Tibial nerve (tissue), 4 donors: ENCODE measurements at regions not wholly inside any gene's neighbourhood (a gene's known extent, or its start where the extent isn't known, plus 50 kb on each side); places are given as distances from the start of the nearest gene placed in this dataset.

Experiments used
- DNase-seq, 2 donors: peaks; one replicate each; pipeline ENCODE4 v3.0.0-alpha.2; 2019; ENCODE audit warnings: low spot score in 2 of 2
- H3K27ac ChIP-seq, 4 donors: fragments of 200-600 bp; sonication (generic) in 3 of 4; one replicate each; pipeline ENCODE4 v1.5.1; 2017 to 2019; ENCODE audit warnings: mild to moderate bottlenecking in 1 of 4
- H3K27me3 ChIP-seq, 2 donors: fragments of 200-600 bp; sonication (generic) in 1 of 2; one replicate each; pipeline versions ENCODE4 v1.5.1 to v1.6.0; 2017 to 2019
- H3K36me3 ChIP-seq, 3 donors: fragments of 200-600 bp; sonication (generic); one replicate each; pipeline ENCODE4 v1.5.1; 2018 to 2019
- H3K4me1 ChIP-seq, 4 donors: fragments of 200-600 bp; sonication (generic) in 3 of 4; one replicate each; pipeline ENCODE4 v1.5.1; 2017 to 2019
- H3K4me3 ChIP-seq, 4 donors: fragments of 200-600 bp; sonication (generic) in 3 of 4; one replicate each; pipeline ENCODE4 v1.5.1; 2017 to 2019; ENCODE audit warnings: mild to moderate bottlenecking in 1 of 4, moderate library complexity in 1 of 4
- H3K9me3 ChIP-seq, 4 donors: fragments of 200-600 bp; sonication (generic) in 3 of 4; one replicate each; pipeline ENCODE4 v1.5.1; 2017 to 2019
- EP300 ChIP-seq, 2 donors: sonication (generic); formaldehyde crosslinking; IDR thresholded peaks; one replicate each; pipeline ENCODE4 v1.6.1; 2017; ENCODE audit warnings: antibody characterized with exemption in 2 of 2, mild to moderate bottlenecking in 1 of 2
- POLR2A ChIP-seq, 2 donors: fragments of 450-650 bp; IDR thresholded peaks; one replicate each; pipeline ENCODE4 v1.6.1; 2017; ENCODE audit warnings: antibody characterized with exemption in 2 of 2, mild to moderate bottlenecking in 2 of 2, moderate library complexity in 2 of 2
- WGBS, 2 donors: methylation state at CpG; one replicate each; pipeline ENCODE4 v1.1.5; 2018; 5-methylcytosine and 5-hydroxymethylcytosine counted together
- TF ChIP-seq, protein P1 (sequence below), 5 experiments: fragments of 200-600 bp in 3 of 5; fragments of 450-650 bp in 2 of 5; sonication (generic) in 3 of 5; IDR thresholded peaks; one replicate each; pipeline ENCODE4 v1.5.1; 2016 to 2019; ENCODE audit warnings: antibody characterized with exemption in 5 of 5, mild to moderate bottlenecking in 3 of 5, moderate library complexity in 2 of 5

DNA sequence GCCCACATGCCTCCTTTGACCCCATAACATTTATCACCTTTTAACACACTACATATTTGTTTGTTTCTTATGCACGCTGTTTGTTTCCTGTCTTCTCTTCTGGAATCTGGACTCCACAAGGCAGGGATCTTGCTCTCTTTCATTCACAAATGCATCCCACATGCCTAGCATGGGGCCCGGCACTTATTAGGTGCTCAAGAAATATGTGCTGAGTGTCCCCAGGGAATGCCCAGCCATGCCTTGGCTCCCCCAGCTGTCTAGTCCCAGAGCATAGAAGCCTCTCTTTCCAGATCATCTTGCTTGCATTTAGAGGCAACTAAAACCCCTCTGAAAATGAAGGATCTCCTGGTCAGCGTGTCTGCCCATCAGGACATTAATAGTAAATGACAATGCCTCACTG, 283.7 kb downstream of the CBLN1 start:
- Histone ChIP-seq H3K9me3 (no peaks in the 10 kb centered on the region), H3K27ac (no peak overlapping the region), H3K27me3 (no peaks in the 10 kb centered on the region), H3K4me1 (no peaks in the 10 kb centered on the region), H3K4me3 (no peak overlapping the region), H3K36me3 (no peaks in the 10 kb centered on the region)
- 70 to 77% methylated on average over 3 of the region's 3 CpGs for WGBS, 2 donors
- TF ChIP-seq POLR2A (IDR thresholded peaks at IDR 0.05) (no peak), EP300 (IDR thresholded peaks at IDR 0.05) (no peak)
- TF ChIP-seq, protein P1, sequence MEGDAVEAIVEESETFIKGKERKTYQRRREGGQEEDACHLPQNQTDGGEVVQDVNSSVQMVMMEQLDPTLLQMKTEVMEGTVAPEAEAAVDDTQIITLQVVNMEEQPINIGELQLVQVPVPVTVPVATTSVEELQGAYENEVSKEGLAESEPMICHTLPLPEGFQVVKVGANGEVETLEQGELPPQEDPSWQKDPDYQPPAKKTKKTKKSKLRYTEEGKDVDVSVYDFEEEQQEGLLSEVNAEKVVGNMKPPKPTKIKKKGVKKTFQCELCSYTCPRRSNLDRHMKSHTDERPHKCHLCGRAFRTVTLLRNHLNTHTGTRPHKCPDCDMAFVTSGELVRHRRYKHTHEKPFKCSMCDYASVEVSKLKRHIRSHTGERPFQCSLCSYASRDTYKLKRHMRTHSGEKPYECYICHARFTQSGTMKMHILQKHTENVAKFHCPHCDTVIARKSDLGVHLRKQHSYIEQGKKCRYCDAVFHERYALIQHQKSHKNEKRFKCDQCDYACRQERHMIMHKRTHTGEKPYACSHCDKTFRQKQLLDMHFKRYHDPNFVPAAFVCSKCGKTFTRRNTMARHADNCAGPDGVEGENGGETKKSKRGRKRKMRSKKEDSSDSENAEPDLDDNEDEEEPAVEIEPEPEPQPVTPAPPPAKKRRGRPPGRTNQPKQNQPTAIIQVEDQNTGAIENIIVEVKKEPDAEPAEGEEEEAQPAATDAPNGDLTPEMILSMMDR (IDR thresholded peaks at IDR 0.05), result no peak
- DNase-seq, result no peak

DNA sequence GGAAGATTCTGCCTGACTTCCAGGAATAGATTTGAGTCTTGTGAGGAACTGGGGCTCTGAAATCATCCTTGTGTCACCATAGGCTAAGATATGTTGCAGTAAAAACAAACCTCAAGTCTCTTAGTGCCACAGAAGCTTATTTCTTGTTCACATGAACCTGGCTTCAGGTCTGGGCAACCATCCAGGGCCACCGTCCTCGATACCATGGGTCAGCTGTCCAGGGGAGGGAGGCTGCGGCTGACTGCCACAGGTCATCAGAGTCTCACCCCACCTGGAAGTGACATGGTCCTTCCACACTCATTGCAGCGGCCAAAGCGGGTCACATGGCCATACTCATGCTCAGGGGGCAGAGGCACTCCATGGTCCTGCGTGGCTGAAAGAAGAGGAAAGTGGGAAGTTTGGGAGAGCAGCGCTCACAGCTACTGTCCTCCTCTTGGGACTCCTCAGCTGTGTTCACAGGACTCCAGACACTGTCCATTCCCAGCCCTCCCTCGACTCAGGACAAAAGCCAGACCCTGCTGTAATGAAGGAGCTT, 284.5 kb downstream of the CBLN1 start:
- Histone ChIP-seq H3K4me3 (no peak overlapping the region), H3K9me3 (no peaks in the 10 kb centered on the region), H3K4me1 (no peaks in the 10 kb centered on the region), H3K36me3 (no peaks in the 10 kb centered on the region), H3K27ac (no peak overlapping the region), H3K27me3 (no peaks in the 10 kb centered on the region)
- 78 to 80% methylated on average over 8 of the region's 8 CpGs for WGBS, 2 donors
- no peak for TF ChIP-seq EP300 (IDR thresholded peaks at IDR 0.05)
- TF ChIP-seq, protein P1 (IDR thresholded peaks at IDR 0.05), result no peak
- no peak for TF ChIP-seq POLR2A (IDR thresholded peaks at IDR 0.05)
- no peak for DNase-seq

DNA sequence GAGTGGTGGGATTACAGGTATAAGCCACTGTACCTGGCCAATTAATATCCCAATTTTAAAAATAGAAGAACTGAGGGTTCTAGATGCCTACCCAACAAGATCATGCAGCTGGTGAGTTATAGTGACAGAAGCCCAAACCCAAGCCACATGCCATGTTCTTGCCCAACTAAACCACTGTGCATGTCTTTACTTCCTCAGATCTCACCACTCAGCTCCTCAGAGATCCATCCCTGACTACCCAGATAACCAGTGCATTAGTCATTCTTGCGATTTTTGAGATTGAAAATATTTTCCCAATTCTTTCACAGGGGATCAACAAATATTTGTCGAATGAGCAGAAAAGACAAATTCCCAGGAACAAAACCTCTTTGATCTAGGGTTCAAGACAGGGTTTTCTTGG, 303.1 kb downstream of the CBLN1 start:
- DNase-seq, result no peak
- no peak overlapping the region for H3K4me3 ChIP-seq
- H3K9me3 ChIP-seq, result peaks cover 0 to 6% (median 0%) of the 10 kb centered on the region in 4 donors
- WGBS, 2 donors, result 81 to 84% methylated on average over 2 of the region's 2 CpGs
- H3K36me3 ChIP-seq, result no peaks in the 10 kb centered on the region
- TF ChIP-seq EP300 (IDR thresholded peaks at IDR 0.05) (no peak), POLR2A (IDR thresholded peaks at IDR 0.05) (no peak)
- TF ChIP-seq, protein P1 (IDR thresholded peaks at IDR 0.05), result no peak
- no peaks in the 10 kb centered on the region for H3K4me1 ChIP-seq
- H3K27me3 ChIP-seq, result no peaks in the 10 kb centered on the region
- H3K27ac ChIP-seq, result no peak overlapping the region

DNA sequence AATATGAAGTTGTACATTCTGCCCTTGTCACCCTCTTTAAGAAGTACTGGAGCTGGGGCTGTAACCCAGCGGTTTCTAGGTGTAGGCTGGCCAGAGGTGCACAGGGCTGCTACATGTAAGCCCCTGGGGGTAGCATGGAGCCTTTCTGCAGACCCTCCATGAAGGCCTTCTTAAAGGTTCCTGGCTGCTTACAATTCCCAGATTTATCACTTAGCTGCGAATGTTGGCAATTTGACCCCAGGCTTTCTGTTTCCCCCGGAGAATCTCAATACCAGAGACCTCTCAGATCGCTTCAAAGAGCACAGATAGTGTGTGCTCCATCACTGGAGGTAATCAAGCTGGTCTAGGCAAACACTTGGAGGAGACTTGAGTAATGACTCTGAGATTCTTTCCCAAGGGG, 309.4 kb downstream of the CBLN1 start:
- Histone ChIP-seq H3K9me3 (peaks cover 0 to 6% (median 0%) of the 10 kb centered on the region in 4 donors), H3K36me3 (no peaks in the 10 kb centered on the region), H3K27me3 (no peaks in the 10 kb centered on the region), H3K4me3 (no peak overlapping the region), H3K27ac (no peak overlapping the region), H3K4me1 (no peaks in the 10 kb centered on the region)
- 75 to 90% methylated on average over 4 of the region's 4 CpGs for WGBS, 2 donors
- no peak for DNase-seq
- TF ChIP-seq, protein P1 (IDR thresholded peaks at IDR 0.05), result no peak
- TF ChIP-seq EP300 (IDR thresholded peaks at IDR 0.05), result no peak
- no peak for TF ChIP-seq POLR2A (IDR thresholded peaks at IDR 0.05)

DNA sequence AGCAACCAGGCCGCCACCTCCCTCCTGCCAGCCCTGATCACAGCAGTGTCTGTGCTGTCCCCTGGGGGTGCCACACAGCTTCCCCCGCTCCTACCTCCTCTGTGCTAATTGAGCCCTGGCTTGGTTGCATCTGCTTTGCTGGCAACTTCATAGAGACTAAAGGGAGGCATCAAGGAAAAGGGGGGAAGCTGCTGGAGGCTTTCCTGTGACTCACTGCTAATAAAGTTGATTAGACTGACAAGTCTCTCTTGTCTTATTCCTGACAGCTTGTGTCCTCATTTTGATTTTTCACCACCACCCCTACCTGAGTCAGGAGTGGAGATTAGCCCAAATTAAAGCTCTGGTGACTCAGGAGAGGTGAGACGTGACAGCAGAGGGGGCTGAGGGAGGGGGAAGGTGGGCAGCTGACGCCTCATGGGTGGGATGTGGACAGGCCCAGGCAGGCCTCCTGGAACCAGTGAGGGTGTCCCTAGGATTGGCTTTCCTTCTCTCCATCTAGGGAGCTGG, 310.0 kb downstream of the CBLN1 start:
- Histone ChIP-seq H3K27me3 (no peaks in the 10 kb centered on the region), H3K27ac (no peak overlapping the region), H3K4me3 (no peak overlapping the region), H3K9me3 (no peaks in the 10 kb centered on the region), H3K4me1 (no peaks in the 10 kb centered on the region), H3K36me3 (no peaks in the 10 kb centered on the region)
- WGBS, 2 donors, result 81 to 85% methylated on average over 4 of the region's 4 CpGs
- TF ChIP-seq EP300 (IDR thresholded peaks at IDR 0.05), result no peak
- DNase-seq, result no peak

DNA sequence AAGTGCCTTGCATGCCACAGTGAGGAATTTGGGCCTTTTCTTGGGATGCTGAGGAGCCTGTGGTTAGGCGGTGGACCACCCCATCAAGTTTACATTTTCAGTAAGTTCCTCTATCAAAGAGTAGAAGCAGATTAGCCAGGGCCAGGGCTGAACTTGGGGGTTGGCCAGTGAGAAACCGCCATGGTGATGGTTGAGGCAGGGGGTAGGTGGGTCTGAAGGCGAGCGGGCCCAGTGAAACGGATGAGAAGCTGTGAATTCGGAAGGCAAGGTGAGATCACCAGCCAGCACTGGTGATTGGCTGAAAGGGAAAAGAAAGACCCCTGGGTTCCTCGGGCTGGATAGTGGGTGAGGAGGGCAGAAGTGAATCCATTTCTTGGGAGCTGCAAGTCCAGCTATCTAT, 311.4 kb downstream of the CBLN1 start:
- H3K9me3 ChIP-seq, result no peaks in the 10 kb centered on the region
- H3K27me3 ChIP-seq, result no peaks in the 10 kb centered on the region
- 93 to 94% methylated on average over 7 of the region's 7 CpGs for WGBS, 2 donors
- H3K27ac ChIP-seq, result no peak overlapping the region
- no peaks in the 10 kb centered on the region for H3K36me3 ChIP-seq
- no peak overlapping the region for H3K4me3 ChIP-seq
- no peaks in the 10 kb centered on the region for H3K4me1 ChIP-seq
- DNase-seq, result no peak
- no peak for TF ChIP-seq POLR2A (IDR thresholded peaks at IDR 0.05)
- TF ChIP-seq EP300 (IDR thresholded peaks at IDR 0.05), result no peak
- TF ChIP-seq, protein P1 (IDR thresholded peaks at IDR 0.05), result no peak
